ENCODE measurements at regions not wholly inside any gene's neighbourhood (a gene's known extent, or its start where the extent isn't known, plus 50 kb on each side); places are given as distances from the start of the nearest gene placed in this dataset.

- no peak for TF ChIP-seq EZH2 (IDR thresholded peaks at IDR 0.05; ENCODE audit: low read depth, unreplicated experiment)
- TF ChIP-seq CTCF (conservative IDR thresholded peaks at IDR 0.05; ENCODE audit: low read depth in 2 of 2) = no peak
- no peak for TF ChIP-seq POLR2AphosphoS5 (IDR thresholded peaks at IDR 0.05; ENCODE audit: low read depth)
Measured at GRCh38 chr6:69601132-69601531, 195.7 kb downstream of the LMBRD1 start.
